ENCODE measurements at regions not wholly inside any gene's neighbourhood (a gene's known extent, or its start where the extent isn't known, plus 50 kb on each side); places are given as distances from the start of the nearest gene placed in this dataset.

DNA sequence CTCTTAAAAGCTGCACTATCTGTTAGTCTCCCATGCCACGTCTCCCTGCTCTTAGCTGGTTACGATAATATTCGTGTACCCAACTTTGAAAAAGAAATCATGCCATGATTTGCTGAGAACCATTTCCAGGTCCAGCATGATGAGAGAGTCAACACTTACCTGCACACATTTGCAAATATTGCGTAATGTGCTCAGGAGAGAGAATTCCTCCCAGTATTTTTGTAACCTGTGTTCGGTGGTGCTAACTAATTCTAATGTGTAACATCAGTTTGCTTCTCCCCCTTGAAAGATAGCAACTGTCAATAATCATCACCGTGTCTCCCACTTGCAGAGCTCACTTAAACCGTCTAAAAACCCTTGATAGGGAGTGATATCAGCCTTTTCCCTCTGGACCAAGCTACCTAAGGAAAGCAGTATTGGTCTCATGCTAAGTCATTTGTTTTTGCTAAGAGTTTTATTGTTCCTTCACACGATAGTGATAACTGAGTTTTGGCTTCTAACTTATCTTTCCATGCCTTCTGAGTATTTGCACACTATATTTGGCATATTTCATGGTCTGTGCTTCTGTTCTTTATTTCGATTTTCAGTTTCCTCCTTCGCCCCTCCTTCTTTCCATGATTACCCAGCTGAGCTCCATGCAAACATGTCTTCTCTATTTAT, 61.1 kb upstream of the IRF2BP2 start (continued):
- TF ChIP-seq, protein P1, sequence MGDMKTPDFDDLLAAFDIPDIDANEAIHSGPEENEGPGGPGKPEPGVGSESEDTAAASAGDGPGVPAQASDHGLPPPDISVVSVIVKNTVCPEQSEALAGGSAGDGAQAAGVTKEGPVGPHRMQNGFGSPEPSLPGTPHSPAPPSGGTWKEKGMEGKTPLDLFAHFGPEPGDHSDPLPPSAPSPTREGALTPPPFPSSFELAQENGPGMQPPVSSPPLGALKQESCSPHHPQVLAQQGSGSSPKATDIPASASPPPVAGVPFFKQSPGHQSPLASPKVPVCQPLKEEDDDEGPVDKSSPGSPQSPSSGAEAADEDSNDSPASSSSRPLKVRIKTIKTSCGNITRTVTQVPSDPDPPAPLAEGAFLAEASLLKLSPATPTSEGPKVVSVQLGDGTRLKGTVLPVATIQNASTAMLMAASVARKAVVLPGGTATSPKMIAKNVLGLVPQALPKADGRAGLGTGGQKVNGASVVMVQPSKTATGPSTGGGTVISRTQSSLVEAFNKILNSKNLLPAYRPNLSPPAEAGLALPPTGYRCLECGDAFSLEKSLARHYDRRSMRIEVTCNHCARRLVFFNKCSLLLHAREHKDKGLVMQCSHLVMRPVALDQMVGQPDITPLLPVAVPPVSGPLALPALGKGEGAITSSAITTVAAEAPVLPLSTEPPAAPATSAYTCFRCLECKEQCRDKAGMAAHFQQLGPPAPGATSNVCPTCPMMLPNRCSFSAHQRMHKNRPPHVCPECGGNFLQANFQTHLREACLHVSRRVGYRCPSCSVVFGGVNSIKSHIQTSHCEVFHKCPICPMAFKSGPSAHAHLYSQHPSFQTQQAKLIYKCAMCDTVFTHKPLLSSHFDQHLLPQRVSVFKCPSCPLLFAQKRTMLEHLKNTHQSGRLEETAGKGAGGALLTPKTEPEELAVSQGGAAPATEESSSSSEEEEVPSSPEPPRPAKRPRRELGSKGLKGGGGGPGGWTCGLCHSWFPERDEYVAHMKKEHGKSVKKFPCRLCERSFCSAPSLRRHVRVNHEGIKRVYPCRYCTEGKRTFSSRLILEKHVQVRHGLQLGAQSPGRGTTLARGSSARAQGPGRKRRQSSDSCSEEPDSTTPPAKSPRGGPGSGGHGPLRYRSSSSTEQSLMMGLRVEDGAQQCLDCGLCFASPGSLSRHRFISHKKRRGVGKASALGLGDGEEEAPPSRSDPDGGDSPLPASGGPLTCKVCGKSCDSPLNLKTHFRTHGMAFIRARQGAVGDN (CRISPR knock-in tag; IDR thresholded peaks at IDR 0.05): no peak
- TF ChIP-seq GATAD1 (CRISPR knock-in tag; IDR thresholded peaks at IDR 0.05) (no peak), ZNF251 (CRISPR knock-in tag; IDR thresholded peaks at IDR 0.05) (no peak), ZNF775 (CRISPR knock-in tag; IDR thresholded peaks at IDR 0.05; ENCODE audit: borderline replicate concordance) (no peak), TSC22D2 (CRISPR knock-in tag; IDR thresholded peaks at IDR 0.05; ENCODE audit: borderline replicate concordance) (no peak), RBM22 (optimal IDR thresholded peaks at IDR 0.05; ENCODE audit: low read length) (no peak), NCOA2 (CRISPR knock-in tag; IDR thresholded peaks at IDR 0.05) (no peak), ZNF225 (CRISPR knock-in tag; IDR thresholded peaks at IDR 0.05) (no peak), MXD4 (CRISPR knock-in tag; IDR thresholded peaks at IDR 0.05) (no peak), CREM (IDR thresholded peaks at IDR 0.05) (no peak), CREM (CRISPR knock-in tag; IDR thresholded peaks at IDR 0.05) (no peak), MTF1 (CRISPR knock-in tag; IDR thresholded peaks at IDR 0.05) (no peak), NFE2 (CRISPR knock-in tag; IDR thresholded peaks at IDR 0.05) (no peak), NFIB (CRISPR knock-in tag; IDR thresholded peaks at IDR 0.05; ENCODE audit: borderline replicate concordance) (no peak), RARA (CRISPR knock-in tag; IDR thresholded peaks at IDR 0.05) (no peak), RAD51 (IDR thresholded peaks at IDR 0.05; ENCODE audit: borderline replicate concordance) (no peak), GABPB1 (CRISPR knock-in tag; IDR thresholded peaks at IDR 0.05) (no peak), ZKSCAN8 (CRISPR knock-in tag; IDR thresholded peaks at IDR 0.05; ENCODE audit: borderline replicate concordance) (0 out of 2 replicates have a peak, but pooled peaks have one; percentile 17), KLF12 (CRISPR knock-in tag; IDR thresholded peaks at IDR 0.05; ENCODE audit: borderline replicate concordance) (no peak)
- TF ChIP-seq, protein P2, sequence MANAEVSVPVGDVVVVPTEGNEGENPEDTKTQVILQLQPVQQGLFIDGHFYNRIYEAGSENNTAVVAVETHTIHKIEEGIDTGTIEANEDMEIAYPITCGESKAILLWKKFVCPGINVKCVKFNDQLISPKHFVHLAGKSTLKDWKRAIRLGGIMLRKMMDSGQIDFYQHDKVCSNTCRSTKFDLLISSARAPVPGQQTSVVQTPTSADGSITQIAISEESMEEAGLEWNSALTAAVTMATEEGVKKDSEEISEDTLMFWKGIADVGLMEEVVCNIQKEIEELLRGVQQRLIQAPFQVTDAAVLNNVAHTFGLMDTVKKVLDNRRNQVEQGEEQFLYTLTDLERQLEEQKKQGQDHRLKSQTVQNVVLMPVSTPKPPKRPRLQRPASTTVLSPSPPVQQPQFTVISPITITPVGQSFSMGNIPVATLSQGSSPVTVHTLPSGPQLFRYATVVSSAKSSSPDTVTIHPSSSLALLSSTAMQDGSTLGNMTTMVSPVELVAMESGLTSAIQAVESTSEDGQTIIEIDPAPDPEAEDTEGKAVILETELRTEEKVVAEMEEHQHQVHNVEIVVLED (CRISPR knock-in tag; IDR thresholded peaks at IDR 0.05; ENCODE audit: borderline replicate concordance): no peak
- TF ChIP-seq, protein P3, sequence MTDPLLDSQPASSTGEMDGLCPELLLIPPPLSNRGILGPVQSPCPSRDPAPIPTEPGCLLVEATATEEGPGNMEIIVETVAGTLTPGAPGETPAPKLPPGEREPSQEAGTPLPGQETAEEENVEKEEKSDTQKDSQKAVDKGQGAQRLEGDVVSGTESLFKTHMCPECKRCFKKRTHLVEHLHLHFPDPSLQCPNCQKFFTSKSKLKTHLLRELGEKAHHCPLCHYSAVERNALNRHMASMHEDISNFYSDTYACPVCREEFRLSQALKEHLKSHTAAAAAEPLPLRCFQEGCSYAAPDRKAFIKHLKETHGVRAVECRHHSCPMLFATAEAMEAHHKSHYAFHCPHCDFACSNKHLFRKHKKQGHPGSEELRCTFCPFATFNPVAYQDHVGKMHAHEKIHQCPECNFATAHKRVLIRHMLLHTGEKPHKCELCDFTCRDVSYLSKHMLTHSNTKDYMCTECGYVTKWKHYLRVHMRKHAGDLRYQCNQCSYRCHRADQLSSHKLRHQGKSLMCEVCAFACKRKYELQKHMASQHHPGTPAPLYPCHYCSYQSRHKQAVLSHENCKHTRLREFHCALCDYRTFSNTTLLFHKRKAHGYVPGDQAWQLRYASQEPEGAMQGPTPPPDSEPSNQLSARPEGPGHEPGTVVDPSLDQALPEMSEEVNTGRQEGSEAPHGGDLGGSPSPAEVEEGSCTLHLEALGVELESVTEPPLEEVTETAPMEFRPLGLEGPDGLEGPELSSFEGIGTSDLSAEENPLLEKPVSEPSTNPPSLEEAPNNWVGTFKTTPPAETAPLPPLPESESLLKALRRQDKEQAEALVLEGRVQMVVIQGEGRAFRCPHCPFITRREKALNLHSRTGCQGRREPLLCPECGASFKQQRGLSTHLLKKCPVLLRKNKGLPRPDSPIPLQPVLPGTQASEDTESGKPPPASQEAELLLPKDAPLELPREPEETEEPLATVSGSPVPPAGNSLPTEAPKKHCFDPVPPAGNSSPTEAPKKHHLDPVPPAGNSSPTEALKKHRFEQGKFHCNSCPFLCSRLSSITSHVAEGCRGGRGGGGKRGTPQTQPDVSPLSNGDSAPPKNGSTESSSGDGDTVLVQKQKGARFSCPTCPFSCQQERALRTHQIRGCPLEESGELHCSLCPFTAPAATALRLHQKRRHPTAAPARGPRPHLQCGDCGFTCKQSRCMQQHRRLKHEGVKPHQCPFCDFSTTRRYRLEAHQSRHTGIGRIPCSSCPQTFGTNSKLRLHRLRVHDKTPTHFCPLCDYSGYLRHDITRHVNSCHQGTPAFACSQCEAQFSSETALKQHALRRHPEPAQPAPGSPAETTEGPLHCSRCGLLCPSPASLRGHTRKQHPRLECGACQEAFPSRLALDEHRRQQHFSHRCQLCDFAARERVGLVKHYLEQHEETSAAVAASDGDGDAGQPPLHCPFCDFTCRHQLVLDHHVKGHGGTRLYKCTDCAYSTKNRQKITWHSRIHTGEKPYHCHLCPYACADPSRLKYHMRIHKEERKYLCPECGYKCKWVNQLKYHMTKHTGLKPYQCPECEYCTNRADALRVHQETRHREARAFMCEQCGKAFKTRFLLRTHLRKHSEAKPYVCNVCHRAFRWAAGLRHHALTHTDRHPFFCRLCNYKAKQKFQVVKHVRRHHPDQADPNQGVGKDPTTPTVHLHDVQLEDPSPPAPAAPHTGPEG (CRISPR knock-in tag; IDR thresholded peaks at IDR 0.05): no peak
